ENCODE measurements at regions not wholly inside any gene's neighbourhood (a gene's known extent, or its start where the extent isn't known, plus 50 kb on each side); places are given as distances from the start of the nearest gene placed in this dataset.

GRCh38 chr1:194118086-194118485 is 931.7 kb upstream of the B3GALT2 start:
- no peak overlapping the region for H3K9ac ChIP-seq (ENCODE audit: low read length)
- no peaks in the 10 kb centered on the region for H3K4me1 ChIP-seq (ENCODE audit: control insufficient read depth in 1 of 2, insufficient read depth in 2 of 2, low read length in 2 of 2)
- no TSS peak for BruUV-seq (replicated peaks)
- no peaks in the 10 kb centered on the region for H3K9me2 ChIP-seq (ENCODE audit: insufficient read depth)
- no peak overlapping the region for H3K4me3 ChIP-seq (replicated peaks in 1 of 2; ENCODE audit: low read depth in 1 of 2, low read length in 2 of 2)
- H3K9me3 ChIP-seq (ENCODE audit: control insufficient read depth in 1 of 2, insufficient read depth in 1 of 2, low read depth in 1 of 2, low read length in 2 of 2), result no peaks in the 10 kb centered on the region
- no peaks in the 10 kb centered on the region for H3K27me3 ChIP-seq (ENCODE audit: insufficient read depth, low read length)
- intact Hi-C loops (cut with micrococcal nuclease), result no loop called here
- no peak overlapping the region for H3K27ac ChIP-seq (ENCODE audit: low read depth, low read length)
- ChIA-PET CTCF (no interaction called here), RAD21 (ENCODE audit: low non-redundant PET in 1 of 2, low total read pairs in 2 of 2, uncharacterized antibody in 2 of 2, unreplicated experiment in 2 of 2) (no interaction called here), POLR2A (no interaction called here)
- ATAC-seq (no peak), DNase-seq (ENCODE audit: low read depth, low spot score) (no peak)
- TF ChIP-seq FOSL1 (IDR thresholded peaks at IDR 0.05; ENCODE audit: low read depth) (no peak), CEBPB (IDR thresholded peaks at IDR 0.05; ENCODE audit: low read depth) (no peak), YY1 (IDR thresholded peaks at IDR 0.05; ENCODE audit: extremely low read depth, insufficient replicate concordance, low read depth, low read length) (no peak), SIN3A (IDR thresholded peaks at IDR 0.05; ENCODE audit: low read depth) (no peak), EGR1 (IDR thresholded peaks at IDR 0.05; ENCODE audit: low read depth) (no peak), TCF7L2 (IDR thresholded peaks at IDR 0.05; ENCODE audit: borderline replicate concordance, extremely low read depth, insufficient read depth, insufficient read length) (no peak), ZFX (IDR thresholded peaks at IDR 0.05) (no peak), EZH2 (IDR thresholded peaks at IDR 0.05) (no peak), ELF1 (IDR thresholded peaks at IDR 0.05; ENCODE audit: borderline replicate concordance, low read depth) (no peak), JUND (IDR thresholded peaks at IDR 0.05) (no peak), REST (IDR thresholded peaks at IDR 0.05; ENCODE audit: low read depth) (no peak), RAD21 (IDR thresholded peaks at IDR 0.05; ENCODE audit: low read depth) (no peak)
- H3K36me3 ChIP-seq (ENCODE audit: control insufficient read depth in 1 of 2, insufficient read depth in 2 of 2, low read length in 2 of 2), result no peaks in the 10 kb centered on the region
- no peak overlapping the region for H3K4me2 ChIP-seq (ENCODE audit: low read length)
- H4K20me1 ChIP-seq (ENCODE audit: insufficient read depth), result no peaks in the 10 kb centered on the region
- H2AFZ ChIP-seq (ENCODE audit: low read depth, low read length, poor library complexity, severe bottlenecking), result no peak overlapping the region
- H3K79me2 ChIP-seq (ENCODE audit: insufficient read depth, low read length), result no peaks in the 10 kb centered on the region

Measured in HCT116 (cell line).